K562 (cell line): ENCODE measurements at regions not wholly inside any gene's neighbourhood (a gene's known extent, or its start where the extent isn't known, plus 50 kb on each side); places are given as distances from the start of the nearest gene placed in this dataset.
A peak's percentile ranks its signal among the peaks of the same experiment; 100 is the strongest.

Experiments
- ATAC-seq: fragments of 200-7000 bp; cut with Tn5 transposase; 3 replicates; pipeline ENCODE4 v1.9.1; 2020; ENCODE audit warnings: moderate library complexity
- BruUV-seq: library from RNA; stranded (reverse); fragments of 400-500 nt; replicated peaks from 2 replicates; lab custom pipeline; 2021; lab: Mats Ljungman, UMichigan
- CTCF ChIA-PET: fragments of 300-600 bp; formaldehyde crosslinking; extraction: SDS; loops from one replicate; lab custom pipeline; 2021; ENCODE audit warnings: low intra/inter-chr PET ratio; lab: Yijun Ruan, JAX
- POLR2A ChIA-PET: fragments of 300-600, 350-650 bp; sonication (Branson Sonifier 250); formaldehyde crosslinking; extraction: SDS; loops from one replicate; lab custom pipeline; 2021; ENCODE audit warnings: antibody characterized with exemption, inconsistent platforms; lab: Yijun Ruan, JAX
- DNase-seq, 4 experiments: peaks; one replicate each; pipeline versions ENCODE4 v3.0.0 to v3.0.0-alpha.2; 2011 to 2018; ENCODE audit warnings: low spot score in 3 of 4, mixed read lengths in 3 of 4; ENCODE audit errors: extremely low read depth in 1 of 4
- FAIRE-seq: peaks from 2 replicates; lab custom pipeline; 2011; peaks lifted over from hg19 to GRCh38; lab: Jason Lieb, UNC
- H2AFZ ChIP-seq: 2 replicates; pipeline ENCODE4 v1.6.0; 2011; ENCODE audit warnings: low read depth, low read length, control low read depth, inconsistent platforms
- H3K27ac ChIP-seq: fragments of 200-600 bp; 3 replicates; pipeline ENCODE4 v1.8.0; 2011; ENCODE audit warnings: low read depth, mild to moderate bottlenecking, control low read depth, inconsistent platforms, low read length, moderate library complexity, mixed read lengths; ENCODE audit errors: extremely low read depth
- H3K27me3 ChIP-seq, 2 experiments: fragments of 300-600 bp in 1 of 2; 2 replicates in 1 of 2; 3 replicates in 1 of 2; pipeline versions ENCODE4 v1.6.0 to v1.8.0; 2011; ENCODE audit warnings: inconsistent platforms in 2 of 2, low read length in 2 of 2, mild to moderate bottlenecking in 1 of 2, mixed read lengths in 1 of 2, moderate library complexity in 1 of 2; ENCODE audit not compliant: control insufficient read depth in 2 of 2, insufficient read depth in 2 of 2
- H3K36me3 ChIP-seq: fragments of 300-600 bp; 3 replicates; pipeline ENCODE4 v1.8.0; 2011; ENCODE audit warnings: mild to moderate bottlenecking, low read length, inconsistent platforms; ENCODE audit not compliant: control insufficient read depth, insufficient read depth
- H3K4me1 ChIP-seq, 2 experiments: fragments of 200-600 bp in 1 of 2; replicated peaks in 1 of 2; 2 replicates in 1 of 2; 3 replicates in 1 of 2; pipeline versions ENCODE4 v1.5.1 to v1.8.0; 2011; ENCODE audit warnings: inconsistent platforms in 2 of 2, low read length in 2 of 2, mild to moderate bottlenecking in 1 of 2, mixed read lengths in 1 of 2, moderate library complexity in 1 of 2; ENCODE audit not compliant: control insufficient read depth in 2 of 2, insufficient read depth in 2 of 2
- H3K4me2 ChIP-seq: 2 replicates; pipeline ENCODE4 v1.6.1; 2011; ENCODE audit warnings: low read length, control low read depth, inconsistent platforms, mixed read lengths; ENCODE audit not compliant: insufficient read depth
- H3K4me3 ChIP-seq: fragments of 200-600 bp; sonication (generic), shearing (Covaris generic); 2 replicates; pipeline ENCODE4 v1.5.1; 2016; ENCODE audit warnings: control low read depth, inconsistent platforms
- H3K79me2 ChIP-seq: fragments of 200-600 bp; 3 replicates; pipeline ENCODE4 v1.8.0; 2011; ENCODE audit warnings: low read length, inconsistent platforms; ENCODE audit not compliant: control insufficient read depth, insufficient read depth
- H3K9ac ChIP-seq, 2 experiments: 2 replicates each; pipeline versions ENCODE4 v1.6.0 to v1.6.1; 2011; ENCODE audit warnings: low read depth in 2 of 2, low read length in 2 of 2, control low read depth in 1 of 2, inconsistent platforms in 1 of 2, mild to moderate bottlenecking in 1 of 2, mixed read lengths in 1 of 2; ENCODE audit not compliant: insufficient read depth in 1 of 2
- H3K9me1 ChIP-seq: one replicate; pipeline ENCODE4 v1.6.0; 2011; ENCODE audit warnings: inconsistent platforms, mild to moderate bottlenecking, low read length, moderate library complexity; ENCODE audit not compliant: control insufficient read depth, insufficient read depth
- H3K9me3 ChIP-seq: replicated peaks from 2 replicates; pipeline ENCODE4 v1.5.1; 2011; ENCODE audit warnings: low read depth, low read length, inconsistent platforms; ENCODE audit not compliant: control insufficient read depth, insufficient read depth
- H4K20me1 ChIP-seq: replicated peaks from 2 replicates; pipeline ENCODE4 v1.6.1; 2011; ENCODE audit warnings: low read length, inconsistent platforms, mixed read lengths; ENCODE audit not compliant: control insufficient read depth, insufficient read depth
- EZH2 ChIP-seq: IDR thresholded peaks from 2 replicates; pipeline ENCODE4 v1.6.1; 2012; ENCODE audit warnings: low read depth, mild to moderate bottlenecking, inconsistent platforms, low read length, borderline replicate concordance
- GATAD2B ChIP-seq: fragments of 450-650 bp; IDR thresholded peaks from 2 replicates; pipeline ENCODE4 v1.6.1; 2017; ENCODE audit warnings: mild to moderate bottlenecking, borderline replicate concordance
- HIVEP1 ChIP-seq: fragments of 250-450 bp; sonication (Bioruptor Pico); IDR thresholded peaks from 2 replicates; pipeline ENCODE4 v1.4.0; 2020; ENCODE audit warnings: mild to moderate bottlenecking
- PHF20 ChIP-seq: fragments of 450-650 bp; IDR thresholded peaks from 2 replicates; pipeline ENCODE4 v1.6.1; 2018; ENCODE audit not compliant: partially characterized antibody
- ZNF24 ChIP-seq: fragments of 450-650 bp; IDR thresholded peaks from 2 replicates; pipeline ENCODE4 v1.6.1; 2016
- whole genome bisulfite sequencing: fragments of 100-300 bp; shearing (Covaris generic); methylation state at CpG from one replicate; pipeline ENCODE4 v1.1.6; 2016; ENCODE audit warnings: low coverage, mixed read lengths; ENCODE audit not compliant: insufficient coverage; ENCODE audit errors: missing lambda C conversion rate; 5-methylcytosine and 5-hydroxymethylcytosine counted together
- in situ Hi-C: fragments of 300-500 bp; cut with MboI; formaldehyde crosslinking; loops from 4 replicates; pipeline ENCODE4 v1.15.0; 2018; ENCODE audit warnings: inconsistent platforms, mixed read lengths
- intact Hi-C: fragments of 100-400 bp; cut with micrococcal nuclease; formaldehyde crosslinking; loops from 2 replicates; pipeline ENCODE4 v1.14.2; 2022
- TF ChIP-seq, protein P1 (sequence below): fragments of 250-450 bp; sonication (Bioruptor Pico); IDR thresholded peaks from 2 replicates; pipeline ENCODE4 v1.8.0; 2022; ENCODE audit warnings: inconsistent platforms, mild to moderate bottlenecking, moderate library complexity, borderline replicate concordance

DNA sequence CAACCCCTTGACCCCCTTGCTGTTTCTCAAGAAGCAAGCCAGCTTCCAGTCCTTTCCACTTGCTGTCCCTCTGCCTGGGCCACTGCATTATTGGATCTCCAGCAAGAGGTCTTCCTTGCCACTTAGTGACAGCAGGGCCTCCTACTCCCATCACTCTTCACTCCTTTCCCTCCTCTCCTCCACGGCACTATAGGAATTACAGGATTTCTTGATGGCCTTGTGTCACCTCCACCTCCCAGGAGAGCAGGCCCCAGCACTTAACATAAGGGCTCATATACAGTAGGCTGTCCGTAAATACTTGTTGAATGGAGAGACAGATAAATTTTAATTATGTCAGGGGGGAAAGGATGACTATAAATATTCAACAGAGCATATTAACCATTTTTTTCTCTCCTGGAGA is 129.4 kb downstream of the SP3 start:
- no peak for FAIRE-seq
- Histone ChIP-seq H3K79me2 (no peaks in the 10 kb centered on the region), H3K27me3 (peaks cover 32 to 45% of the 10 kb centered on the region in 2 experiments), H3K4me1 (no peaks in the 10 kb centered on the region), H3K9me3 (no peaks in the 10 kb centered on the region), H2AFZ (no peak overlapping the region), H3K9me1 (no peaks in the 10 kb centered on the region), H3K9ac (no peak overlapping the region), H3K4me2 (no peak overlapping the region), H3K27ac (no peak overlapping the region), H4K20me1 (no peaks in the 10 kb centered on the region), H3K4me3 (no peak overlapping the region), H3K36me3 (no peaks in the 10 kb centered on the region)
- CTCF ChIA-PET, result no interaction called here
- no peak for DNase-seq
- 4% methylated on average over 2 of the region's 2 CpGs for WGBS
- in situ Hi-C loops (no loop called here), intact Hi-C loops (no loop called here)
- BruUV-seq, result no TSS peak
- no peak for ATAC-seq
- no peak for TF ChIP-seq GATAD2B
- TF ChIP-seq EZH2, result no peak
- no peak for TF ChIP-seq HIVEP1 (CRISPR knock-in tag)
- TF ChIP-seq PHF20, result no peak
- POLR2A ChIA-PET, result no interaction called here

DNA sequence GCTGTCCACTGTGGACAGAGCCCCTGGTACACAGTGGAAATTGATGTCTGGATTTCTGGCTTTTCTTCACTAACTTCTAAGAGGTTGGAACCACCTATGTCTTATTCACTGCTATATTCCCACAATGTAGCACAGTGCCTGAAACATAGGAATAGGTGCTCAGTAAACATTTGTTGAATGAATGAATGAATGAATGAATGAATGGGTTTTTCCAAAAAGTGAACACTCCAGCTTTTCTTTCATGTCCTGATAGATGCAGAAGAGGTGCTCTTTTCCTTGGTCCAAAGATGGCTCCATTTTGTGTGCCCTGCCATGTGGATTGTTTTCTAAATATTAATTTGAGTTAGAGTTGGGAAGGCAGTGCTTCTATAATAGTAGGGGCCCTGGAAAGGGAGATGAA is 124.1 kb downstream of the SP3 start:
- FAIRE-seq (no peak), DNase-seq (no peak), ATAC-seq (no peak)
- Histone ChIP-seq H2AFZ (no peak overlapping the region), H3K9me3 (no peaks in the 10 kb centered on the region), H3K4me1 (no peaks in the 10 kb centered on the region), H3K27ac (no peak overlapping the region), H3K27me3 (peaks cover 38 to 44% of the 10 kb centered on the region in 2 experiments), H3K36me3 (no peaks in the 10 kb centered on the region), H3K79me2 (no peaks in the 10 kb centered on the region), H3K4me3 (no peak overlapping the region), H3K9me1 (no peaks in the 10 kb centered on the region), H3K9ac (no peak overlapping the region), H4K20me1 (no peaks in the 10 kb centered on the region), H3K4me2 (no peak overlapping the region)
- ChIA-PET POLR2A (no interaction called here), CTCF (no interaction called here)
- BruUV-seq, result no TSS peak
- intact Hi-C loops, result no loop called here
- TF ChIP-seq, protein P1, sequence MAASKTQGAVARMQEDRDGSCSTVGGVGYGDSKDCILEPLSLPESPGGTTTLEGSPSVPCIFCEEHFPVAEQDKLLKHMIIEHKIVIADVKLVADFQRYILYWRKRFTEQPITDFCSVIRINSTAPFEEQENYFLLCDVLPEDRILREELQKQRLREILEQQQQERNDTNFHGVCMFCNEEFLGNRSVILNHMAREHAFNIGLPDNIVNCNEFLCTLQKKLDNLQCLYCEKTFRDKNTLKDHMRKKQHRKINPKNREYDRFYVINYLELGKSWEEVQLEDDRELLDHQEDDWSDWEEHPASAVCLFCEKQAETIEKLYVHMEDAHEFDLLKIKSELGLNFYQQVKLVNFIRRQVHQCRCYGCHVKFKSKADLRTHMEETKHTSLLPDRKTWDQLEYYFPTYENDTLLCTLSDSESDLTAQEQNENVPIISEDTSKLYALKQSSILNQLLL, result no peak
- TF ChIP-seq ZNF24, result peak; percentile 88
- in situ Hi-C loops, result no loop called here
